ENCODE measurements at regions not wholly inside any gene's neighbourhood (a gene's known extent, or its start where the extent isn't known, plus 50 kb on each side); places are given as distances from the start of the nearest gene placed in this dataset.

GRCh38 chr5:97600486-97600885, 417.4 kb upstream of the RIOK2 start:
- DNase-seq, result no peak
- no peak overlapping the region for H3K27ac ChIP-seq (replicated peaks)
- H3K9me3 ChIP-seq (replicated peaks), result peaks cover 59% of the 10 kb centered on the region
- no peaks in the 10 kb centered on the region for H3K36me3 ChIP-seq
- TF ChIP-seq, protein P1, sequence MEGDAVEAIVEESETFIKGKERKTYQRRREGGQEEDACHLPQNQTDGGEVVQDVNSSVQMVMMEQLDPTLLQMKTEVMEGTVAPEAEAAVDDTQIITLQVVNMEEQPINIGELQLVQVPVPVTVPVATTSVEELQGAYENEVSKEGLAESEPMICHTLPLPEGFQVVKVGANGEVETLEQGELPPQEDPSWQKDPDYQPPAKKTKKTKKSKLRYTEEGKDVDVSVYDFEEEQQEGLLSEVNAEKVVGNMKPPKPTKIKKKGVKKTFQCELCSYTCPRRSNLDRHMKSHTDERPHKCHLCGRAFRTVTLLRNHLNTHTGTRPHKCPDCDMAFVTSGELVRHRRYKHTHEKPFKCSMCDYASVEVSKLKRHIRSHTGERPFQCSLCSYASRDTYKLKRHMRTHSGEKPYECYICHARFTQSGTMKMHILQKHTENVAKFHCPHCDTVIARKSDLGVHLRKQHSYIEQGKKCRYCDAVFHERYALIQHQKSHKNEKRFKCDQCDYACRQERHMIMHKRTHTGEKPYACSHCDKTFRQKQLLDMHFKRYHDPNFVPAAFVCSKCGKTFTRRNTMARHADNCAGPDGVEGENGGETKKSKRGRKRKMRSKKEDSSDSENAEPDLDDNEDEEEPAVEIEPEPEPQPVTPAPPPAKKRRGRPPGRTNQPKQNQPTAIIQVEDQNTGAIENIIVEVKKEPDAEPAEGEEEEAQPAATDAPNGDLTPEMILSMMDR (IDR thresholded peaks at IDR 0.05; ENCODE audit: borderline replicate concordance), result no peak
- no peaks in the 10 kb centered on the region for H3K27me3 ChIP-seq (ENCODE audit: low read depth)
- no peak overlapping the region for H3K4me3 ChIP-seq
- intact Hi-C loops (cut with micrococcal nuclease), result no loop called here
- no peaks in the 10 kb centered on the region for H3K4me1 ChIP-seq

GRCh38 chr5:97601651-97602050, 418.6 kb upstream of the RIOK2 start:
- TF ChIP-seq, protein P1 (IDR thresholded peaks at IDR 0.05; ENCODE audit: borderline replicate concordance), result no peak
- intact Hi-C loops (cut with micrococcal nuclease), result no loop called here

DNA sequence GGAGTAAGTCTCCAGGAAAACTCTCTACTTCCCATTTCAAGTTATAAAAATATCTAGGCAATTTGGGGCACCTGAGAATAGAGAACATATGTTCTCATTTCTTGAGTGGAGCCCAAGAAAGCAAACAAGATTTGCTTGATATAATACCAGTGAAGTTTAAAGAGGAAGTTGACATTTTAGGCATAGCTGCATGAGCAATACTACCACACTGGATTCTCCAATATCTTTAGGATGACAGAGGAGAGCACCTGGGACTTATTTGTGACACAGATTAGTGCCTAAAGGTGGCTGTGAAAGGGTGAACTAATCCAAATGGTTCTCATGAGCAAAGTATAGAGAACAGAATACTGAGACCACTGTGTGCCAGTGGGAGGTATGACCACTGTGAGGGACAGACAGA, 423.5 kb upstream of the RIOK2 start:
- TF ChIP-seq, protein P1 (IDR thresholded peaks at IDR 0.05; ENCODE audit: borderline replicate concordance), result no peak
- Histone ChIP-seq H3K9me3 (replicated peaks) (peaks cover 12% of the 10 kb centered on the region), H3K27me3 (ENCODE audit: low read depth) (no peaks in the 10 kb centered on the region), H3K36me3 (no peaks in the 10 kb centered on the region), H3K27ac (replicated peaks) (no peak overlapping the region), H3K4me3 (no peak overlapping the region), H3K4me1 (no peaks in the 10 kb centered on the region)
- intact Hi-C loops (cut with micrococcal nuclease), result no loop called here
- no peak for DNase-seq

More at GRCh38 chr5:97601651-97602050, 418.6 kb upstream of the RIOK2 start:
- H3K27ac ChIP-seq (replicated peaks), result no peak overlapping the region
- DNase-seq, result no peak
- peaks cover 49% of the 10 kb centered on the region for H3K9me3 ChIP-seq (replicated peaks)
- H3K27me3 ChIP-seq (ENCODE audit: low read depth), result no peaks in the 10 kb centered on the region
- no peaks in the 10 kb centered on the region for H3K36me3 ChIP-seq
- H3K4me3 ChIP-seq, result no peak overlapping the region
- H3K4me1 ChIP-seq, result no peaks in the 10 kb centered on the region

DNA sequence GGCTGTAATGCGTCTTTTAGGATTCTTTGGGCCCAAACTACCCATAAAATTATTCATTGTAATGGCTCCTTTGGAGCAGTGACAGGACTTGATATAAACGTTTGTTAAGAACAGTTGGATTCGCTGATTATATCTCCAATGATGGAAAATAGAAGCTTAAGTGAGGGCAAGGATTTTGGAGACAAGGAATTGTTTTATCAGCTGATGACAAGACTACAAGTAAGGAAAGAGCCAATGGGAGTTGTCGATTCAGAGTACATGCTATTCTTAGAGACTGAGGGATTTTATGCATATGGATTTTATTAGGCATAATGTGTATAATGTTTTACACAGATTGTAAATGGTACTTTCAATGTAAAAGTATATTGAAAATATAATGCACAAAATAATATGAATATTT, 425.5 kb upstream of the RIOK2 start:
- TF ChIP-seq, protein P1 (IDR thresholded peaks at IDR 0.05; ENCODE audit: borderline replicate concordance), result no peak
- Histone ChIP-seq H3K27me3 (ENCODE audit: low read depth) (no peaks in the 10 kb centered on the region), H3K27ac (replicated peaks) (no peak overlapping the region), H3K36me3 (no peaks in the 10 kb centered on the region), H3K9me3 (replicated peaks) (peaks cover 12% of the 10 kb centered on the region), H3K4me3 (no peak overlapping the region), H3K4me1 (no peaks in the 10 kb centered on the region)
- no peak for DNase-seq
- intact Hi-C loops (cut with micrococcal nuclease), result no loop called here

GRCh38 chr5:97618721-97619120, 435.7 kb upstream of the RIOK2 start:
- H3K4me3 ChIP-seq, result no peak overlapping the region
- H3K9me3 ChIP-seq (replicated peaks), result peaks cover 28% of the 10 kb centered on the region
- DNase-seq, result no peak
- no peaks in the 10 kb centered on the region for H3K4me1 ChIP-seq
- TF ChIP-seq, protein P1 (IDR thresholded peaks at IDR 0.05; ENCODE audit: borderline replicate concordance), result no peak
- no peaks in the 10 kb centered on the region for H3K36me3 ChIP-seq
- intact Hi-C loops (cut with micrococcal nuclease), result no loop called here
- H3K27me3 ChIP-seq (ENCODE audit: low read depth), result no peaks in the 10 kb centered on the region
- no peak overlapping the region for H3K27ac ChIP-seq (replicated peaks)

DNA sequence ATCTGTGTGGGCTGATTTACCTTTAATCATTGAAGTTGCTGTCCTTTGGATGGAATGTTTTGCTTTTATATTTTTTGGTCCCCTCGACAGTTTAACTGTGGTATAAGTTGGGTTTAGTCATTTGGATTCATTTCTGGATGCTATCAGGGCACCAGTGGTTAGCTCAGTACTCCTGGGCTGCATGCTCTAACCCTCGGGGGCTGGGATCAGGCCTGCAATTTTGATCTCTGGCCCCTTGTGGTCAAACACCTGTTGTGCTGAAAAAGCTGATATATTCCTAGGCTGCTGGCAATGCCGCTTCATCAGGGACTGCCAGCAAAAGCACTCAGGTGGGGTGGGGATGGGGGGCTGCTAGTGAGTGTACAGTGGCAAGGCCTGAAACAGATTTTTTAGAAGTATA, 440.4 kb upstream of the RIOK2 start:
- Histone ChIP-seq H3K36me3 (no peaks in the 10 kb centered on the region), H3K9me3 (replicated peaks) (peaks cover 18% of the 10 kb centered on the region), H3K27me3 (ENCODE audit: low read depth) (no peaks in the 10 kb centered on the region), H3K4me3 (no peak overlapping the region), H3K4me1 (no peaks in the 10 kb centered on the region), H3K27ac (replicated peaks) (no peak overlapping the region)
- DNase-seq, result no peak
- intact Hi-C loops (cut with micrococcal nuclease), result no loop called here
- TF ChIP-seq, protein P1 (IDR thresholded peaks at IDR 0.05; ENCODE audit: borderline replicate concordance), result no peak
